ENCODE measurements at regions not wholly inside any gene's neighbourhood (a gene's known extent, or its start where the extent isn't known, plus 50 kb on each side); places are given as distances from the start of the nearest gene placed in this dataset.

- TF ChIP-seq CTCF (conservative IDR thresholded peaks at IDR 0.05 in 1 of 2, IDR thresholded peaks at IDR 0.05 in 1 of 2; ENCODE audit: extremely low read depth in 1 of 2, insufficient read depth in 1 of 2, low read depth in 1 of 2, low read length in 2 of 2) (no peak), EZH2 (IDR thresholded peaks at IDR 0.05; ENCODE audit: borderline replicate concordance, low read length) (no peak)
These were observed 163.5 kb upstream of the TOP1 start for GRCh38 chr20:40865095-40865494.

Measured in mammary epithelial cell (primary cell).